CD4-positive, alpha-beta T cell treated with Interleukin-2 at 100 ng/mL for 4 hours (primary cell): ENCODE measurements at regions not wholly inside any gene's neighbourhood (a gene's known extent, or its start where the extent isn't known, plus 50 kb on each side); places are given as distances from the start of the nearest gene placed in this dataset.
"Not testable (repeated sequence)": the region's sequence is repeated elsewhere in the genome, so short reads cannot be mapped to it uniquely, and the experiment has no call there.

ENCODE experiments used
- DNase-seq: peaks from one replicate; pipeline ENCODE4 v3.0.0-alpha.2; 2020; ENCODE audit warnings: low spot score

- no peak for DNase-seq
Observed at GRCh38 chr19:30943101-30943843, 406.0 kb downstream of the TSHZ3 start.

- no peak for DNase-seq
Observed at GRCh38 chr19:30942636-30943035, 406.6 kb downstream of the TSHZ3 start.

- no peak for DNase-seq
Observed at GRCh38 chr19:30941591-30941990, 407.6 kb downstream of the TSHZ3 start.

- no peak for DNase-seq
Observed at GRCh38 chr19:30936276-30936675, 413.0 kb downstream of the TSHZ3 start.

GRCh38 chr19:30935146-30935545 is 414.1 kb downstream of the TSHZ3 start:
- no peak for DNase-seq

- DNase-seq = not testable (repeated sequence)
Observed at GRCh38 chr19:30933454-30933853, 415.8 kb downstream of the TSHZ3 start.

- no peak for DNase-seq
Observed at GRCh38 chr19:30932854-30933253, 416.4 kb downstream of the TSHZ3 start.

GRCh38 chr19:30930941-30931706 is 418.1 kb downstream of the TSHZ3 start:
- no peak for DNase-seq

- DNase-seq = no peak
Observed at GRCh38 chr19:30927705-30928104, 421.5 kb downstream of the TSHZ3 start.

- DNase-seq = no peak
Observed at GRCh38 chr19:30924670-30925069, 424.6 kb downstream of the TSHZ3 start.

- no peak for DNase-seq
Observed at GRCh38 chr19:30924069-30924636, 425.1 kb downstream of the TSHZ3 start.

GRCh38 chr19:30923621-30924020 is 425.6 kb downstream of the TSHZ3 start:
- DNase-seq = no peak

- no peak for DNase-seq
Observed at GRCh38 chr19:30923096-30923495, 426.1 kb downstream of the TSHZ3 start.

- DNase-seq = no peak
Observed at GRCh38 chr19:30920222-30920621, 429.0 kb downstream of the TSHZ3 start.

- DNase-seq = no peak
Observed at GRCh38 chr19:30919737-30920136, 429.5 kb downstream of the TSHZ3 start.

GRCh38 chr19:30916238-30916637 is 433.0 kb downstream of the TSHZ3 start:
- no peak for DNase-seq

- no peak for DNase-seq
Observed at GRCh38 chr19:30911491-30911890, 437.7 kb downstream of the TSHZ3 start.

- DNase-seq = no peak
Observed at GRCh38 chr19:30910485-30911240, 438.6 kb downstream of the TSHZ3 start.

GRCh38 chr19:30909216-30909615 is 440.0 kb downstream of the TSHZ3 start:
- no peak for DNase-seq

- no peak for DNase-seq
Observed at GRCh38 chr19:30908262-30908771, 440.9 kb downstream of the TSHZ3 start.

GRCh38 chr19:30906871-30907270 is 442.4 kb downstream of the TSHZ3 start:
- DNase-seq = no peak

GRCh38 chr19:30900051-30900450 is 449.2 kb downstream of the TSHZ3 start:
- DNase-seq = no peak
